Activated CD4-positive, alpha-beta T cell treated with anti-CD3 and anti-CD28 coated beads, Interleukin-2, amount 10 ng/mL, durations not matched to agents 7 days and 5 days (primary cell): ENCODE measurements at regions not wholly inside any gene's neighbourhood (a gene's known extent, or its start where the extent isn't known, plus 50 kb on each side); places are given as distances from the start of the nearest gene placed in this dataset.

Experiments
- CTCF ChIA-PET: fragments of 350-600 bp; sonication (Branson Sonifier 250); formaldehyde crosslinking; loops from one replicate; lab custom pipeline; 2021; ENCODE audit warnings: antibody characterized with exemption; lab: Charles Lee
- POLR2A ChIA-PET: fragments of 350-600 bp; sonication (Branson Sonifier 250); formaldehyde crosslinking; loops from one replicate; lab custom pipeline; 2021; ENCODE audit warnings: antibody characterized with exemption; lab: Charles Lee
- DNase-seq: peaks from one replicate; pipeline ENCODE4 v3.0.0-alpha.2; 2020
- H3K27ac Mint-ChIP-seq: one replicate; pipeline ENCODE4 v1.8.0; 2021; ENCODE audit warnings: mild to moderate bottlenecking, moderate library complexity, mixed read lengths
- H3K27me3 Mint-ChIP-seq: one replicate; pipeline ENCODE4 v1.8.0; 2021; ENCODE audit warnings: mixed read lengths
- H3K36me3 Mint-ChIP-seq: one replicate; pipeline ENCODE4 v1.8.0; 2021; ENCODE audit warnings: low read depth, mixed read lengths
- H3K4me1 Mint-ChIP-seq: one replicate; pipeline ENCODE4 v1.8.0; 2021; ENCODE audit warnings: mixed read lengths
- H3K4me3 Mint-ChIP-seq: one replicate; pipeline ENCODE4 v1.8.0; 2021; ENCODE audit warnings: mild to moderate bottlenecking, moderate library complexity, mixed read lengths
- H3K9me3 Mint-ChIP-seq: one replicate; pipeline ENCODE4 v1.8.0; 2021; ENCODE audit warnings: mixed read lengths

GRCh38 chr16:27123795-27124409 is 57.2 kb downstream of the C16orf82 start:
- H3K9me3 Mint-ChIP-seq, result peaks cover 6% of the 10 kb centered on the region
- DNase-seq, result no peak
- peaks cover 7% of the 10 kb centered on the region for H3K27me3 Mint-ChIP-seq
- ChIA-PET CTCF (interaction anchor here (2.3 kb wide), 1 partner anchor 14 kb away, joined by 8 read pairs; no protein-coding TSS in a partner anchor), POLR2A (no interaction called here)
- H3K27ac Mint-ChIP-seq, result no peak overlapping the region
- no peak overlapping the region for H3K4me3 Mint-ChIP-seq
- H3K36me3 Mint-ChIP-seq, result no peaks in the 10 kb centered on the region
- no peaks in the 10 kb centered on the region for H3K4me1 Mint-ChIP-seq

- ChIA-PET POLR2A (no interaction called here), CTCF (interaction anchor here (1.0 kb wide), 1 partner anchor 29 kb away, joined by 3 read pairs; no protein-coding TSS in a partner anchor)
- peaks cover 3% of the 10 kb centered on the region for H3K27me3 Mint-ChIP-seq
- H3K27ac Mint-ChIP-seq, result no peak overlapping the region
- no peak for DNase-seq
- H3K4me1 Mint-ChIP-seq, result no peaks in the 10 kb centered on the region
- H3K4me3 Mint-ChIP-seq, result no peak overlapping the region
- H3K9me3 Mint-ChIP-seq, result peaks cover 18% of the 10 kb centered on the region
- no peaks in the 10 kb centered on the region for H3K36me3 Mint-ChIP-seq
These were observed 60.6 kb downstream of the C16orf82 start for GRCh38 chr16:27127308-27127707.

DNA sequence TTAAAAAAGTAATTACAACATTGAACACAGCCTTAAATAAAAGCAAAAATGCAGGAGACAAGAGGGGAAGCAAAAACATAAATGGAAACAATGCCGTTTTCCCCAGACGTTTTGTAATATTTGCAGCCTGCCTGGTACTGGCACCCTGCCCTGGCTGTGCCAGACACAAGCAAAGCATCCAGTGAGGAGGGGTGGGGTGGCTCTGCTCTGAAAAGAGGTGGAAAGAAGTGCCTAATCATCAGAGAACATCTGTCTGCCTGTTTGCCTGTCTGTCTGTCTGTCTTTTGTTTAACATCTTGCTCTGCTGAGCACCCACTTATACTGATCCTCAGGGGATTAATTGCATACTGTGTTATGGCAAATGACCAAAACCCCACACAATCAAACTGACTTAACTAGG is 62.7 kb downstream of the C16orf82 start:
- Mint-ChIP-seq H3K9me3 (peaks cover 17% of the 10 kb centered on the region), H3K36me3 (no peaks in the 10 kb centered on the region), H3K27me3 (peaks cover 3% of the 10 kb centered on the region), H3K4me1 (no peaks in the 10 kb centered on the region), H3K4me3 (no peak overlapping the region), H3K27ac (no peak overlapping the region)
- ChIA-PET POLR2A (no interaction called here), CTCF (no interaction called here)
- DNase-seq, result no peak

DNA sequence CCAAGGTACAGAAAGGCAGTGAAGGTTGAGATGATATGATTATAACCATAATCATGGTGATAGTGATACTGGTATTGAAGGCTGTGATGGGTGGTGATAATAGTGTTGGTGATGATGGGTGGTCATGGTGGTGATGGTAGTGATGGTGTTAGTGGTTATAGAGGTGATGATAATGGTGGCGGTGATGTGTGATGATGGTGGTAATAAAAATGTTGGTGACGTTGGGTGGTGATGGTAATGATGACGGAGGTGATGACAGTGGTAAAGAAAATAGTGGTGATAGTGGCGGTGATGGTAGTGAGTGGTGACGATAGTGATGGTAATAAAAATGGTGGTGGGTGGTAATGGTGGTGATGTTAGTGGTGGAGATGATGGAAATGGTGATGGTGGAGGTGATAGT is 65.1 kb upstream of the KDM8 start:
- Mint-ChIP-seq H3K27ac (no peak overlapping the region), H3K9me3 (peaks cover 10% of the 10 kb centered on the region), H3K4me1 (peaks cover 1% of the 10 kb centered on the region), H3K36me3 (peaks cover 2% of the 10 kb centered on the region), H3K27me3 (peaks cover 16% of the 10 kb centered on the region), H3K4me3 (no peak overlapping the region)
- POLR2A ChIA-PET, result no interaction called here
- no peak for DNase-seq
- CTCF ChIA-PET, result no interaction called here

- no peaks in the 10 kb centered on the region for H3K4me1 Mint-ChIP-seq
- CTCF ChIA-PET, result no interaction called here
- no peak overlapping the region for H3K27ac Mint-ChIP-seq
- H3K9me3 Mint-ChIP-seq, result peaks cover 11% of the 10 kb centered on the region
- POLR2A ChIA-PET, result no interaction called here
- no peaks in the 10 kb centered on the region for H3K36me3 Mint-ChIP-seq
- H3K27me3 Mint-ChIP-seq, result peaks cover 2% of the 10 kb centered on the region
- no peak overlapping the region for H3K4me3 Mint-ChIP-seq
- DNase-seq, result no peak
These were observed 57.7 kb upstream of the KDM8 start for GRCh38 chr16:27145630-27146029.

DNA sequence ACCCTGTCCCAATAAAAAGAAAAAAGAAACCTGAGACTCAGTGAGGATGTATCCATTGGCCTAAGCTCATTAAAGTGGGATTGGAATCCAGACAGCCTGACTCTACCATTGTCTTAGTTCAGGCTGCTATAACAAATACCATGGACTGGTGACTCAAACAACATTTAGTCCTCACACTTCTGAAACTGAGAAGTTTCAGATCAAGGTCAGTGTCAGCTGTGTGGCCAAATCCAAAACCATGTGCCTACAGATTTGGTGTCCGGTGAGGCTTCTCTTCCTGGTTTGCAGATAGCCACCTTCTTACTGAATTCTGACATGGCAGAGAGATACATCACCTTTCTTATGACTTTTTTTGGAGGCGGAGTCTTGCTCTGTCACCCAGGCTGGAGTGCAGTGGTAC is 53.3 kb upstream of the KDM8 start:
- ChIA-PET CTCF (no interaction called here), POLR2A (no interaction called here)
- no peak overlapping the region for H3K27ac Mint-ChIP-seq

GRCh38 chr16:27152121-27152520 is 51.2 kb upstream of the KDM8 start:
- Mint-ChIP-seq H3K27me3 (no peaks in the 10 kb centered on the region), H3K9me3 (no peaks in the 10 kb centered on the region), H3K27ac (no peak overlapping the region), H3K36me3 (no peaks in the 10 kb centered on the region), H3K4me3 (no peak overlapping the region), H3K4me1 (peaks cover 19% of the 10 kb centered on the region)
- POLR2A ChIA-PET, result no interaction called here
- CTCF ChIA-PET, result interaction anchor here (1.1 to 2.1 kb wide), 3 partner anchors 13 to 83 kb away, joined by 3 to 10 read pairs (median 3); no protein-coding TSS in a partner anchor
- DNase-seq, result no peak

More for the DNA sequence above, 53.3 kb upstream of the KDM8 start:
- peaks cover 2% of the 10 kb centered on the region for H3K27me3 Mint-ChIP-seq
- H3K4me1 Mint-ChIP-seq, result peaks cover 9% of the 10 kb centered on the region
- H3K36me3 Mint-ChIP-seq, result no peaks in the 10 kb centered on the region
- peaks cover 11% of the 10 kb centered on the region for H3K9me3 Mint-ChIP-seq
- no peak overlapping the region for H3K4me3 Mint-ChIP-seq
- no peak for DNase-seq

- H3K27me3 Mint-ChIP-seq, result no peaks in the 10 kb centered on the region
These were observed 50.5 kb upstream of the KDM8 start for GRCh38 chr16:27152801-27153200.

More at GRCh38 chr16:27152801-27153200, 50.5 kb upstream of the KDM8 start:
- Mint-ChIP-seq H3K9me3 (no peaks in the 10 kb centered on the region), H3K4me1 (peaks cover 19% of the 10 kb centered on the region), H3K36me3 (no peaks in the 10 kb centered on the region), H3K4me3 (no peak overlapping the region), H3K27ac (no peak overlapping the region)
- CTCF ChIA-PET, result interaction anchor here (1.1 to 2.1 kb wide), 4 partner anchors 12 to 82 kb away, joined by 3 to 10 read pairs (median 3); no protein-coding TSS in a partner anchor
- POLR2A ChIA-PET, result interaction anchor here (0.6 kb wide), 1 partner anchor 82 kb away, joined by 3 read pairs; no protein-coding TSS in a partner anchor
- no peak for DNase-seq
